Neural cell (in vitro differentiated cells): ENCODE measurements at regions not wholly inside any gene's neighbourhood (a gene's known extent, or its start where the extent isn't known, plus 50 kb on each side); places are given as distances from the start of the nearest gene placed in this dataset.

Experiments
- CTCF ChIP-seq: fragments of 450-650 bp; IDR thresholded peaks from 2 replicates; pipeline ENCODE4 v1.5.1; 2014; ENCODE audit warnings: antibody characterized with exemption, mild to moderate bottlenecking, moderate library complexity; ENCODE audit not compliant: poor library complexity, severe bottlenecking
- EZH2 ChIP-seq: fragments of 200-600, 300-800 bp; shearing (Covaris generic), sonication (generic); IDR thresholded peaks from 2 replicates; pipeline ENCODE4 v1.6.1; 2014; ENCODE audit warnings: antibody characterized with exemption, low read length, borderline replicate concordance, mild to moderate bottlenecking; ENCODE audit not compliant: insufficient read depth, poor library complexity, severe bottlenecking
- POLR2AphosphoS5 ChIP-seq: IDR thresholded peaks from 2 replicates; pipeline ENCODE4 v1.6.1; 2012
- RAD21 ChIP-seq: fragments of 450-650 bp; conservative IDR thresholded peaks from 2 replicates; pipeline ENCODE4 v1.6.1; 2014; ENCODE audit warnings: antibody characterized with exemption, mild to moderate bottlenecking, moderate library complexity

GRCh38 chr10:124238367-124238766, 145.0 kb upstream of the CHST15 start:
- TF ChIP-seq CTCF (no peak), EZH2 (no peak), POLR2AphosphoS5 (no peak), RAD21 (no peak)
